H1 (cell line): ENCODE measurements at regions not wholly inside any gene's neighbourhood (a gene's known extent, or its start where the extent isn't known, plus 50 kb on each side); places are given as distances from the start of the nearest gene placed in this dataset.

Experiments
- CTCF ChIA-PET: fragments of 300-600 bp; sonication (Branson Sonifier 250); formaldehyde crosslinking; loops from one replicate; lab custom pipeline; 2021; ENCODE audit not compliant: partially characterized antibody; lab: Charles Lee
- POLR2A ChIA-PET: fragments of 300-600 bp; sonication (Branson Sonifier 250); formaldehyde crosslinking; loops from one replicate; lab custom pipeline; 2021; ENCODE audit warnings: inconsistent platforms; ENCODE audit not compliant: partially characterized antibody; lab: Charles Lee
- DNase-seq, 2 experiments: peaks; one replicate each; pipeline versions ENCODE4 v3.0.0 to v3.0.0-alpha.2; 2010 to 2022; ENCODE audit warnings: low spot score in 2 of 2, low read depth in 1 of 2, mixed read lengths in 1 of 2
- FAIRE-seq: peaks from 2 replicates; lab custom pipeline; 2011; peaks lifted over from hg19 to GRCh38; lab: Jason Lieb, UNC
- H2AFZ ChIP-seq: 2 replicates; pipeline ENCODE4 v1.8.1; 2012; ENCODE audit warnings: low read length, inconsistent platforms
- H2AK5ac ChIP-seq: 2 replicates; pipeline ENCODE4 v1.6.1; 2013; ENCODE audit warnings: low read depth, low read length
- H2BK120ac ChIP-seq: replicated peaks from 2 replicates; pipeline ENCODE3; 2013; ENCODE audit warnings: low read depth, low read length, inconsistent platforms
- H2BK12ac ChIP-seq: 2 replicates; pipeline ENCODE4 v1.6.1; 2013; ENCODE audit warnings: low read depth, low read length
- H2BK15ac ChIP-seq: 2 replicates; pipeline ENCODE4 v1.6.1; 2013; ENCODE audit warnings: low read length
- H2BK20ac ChIP-seq: 2 replicates; pipeline ENCODE4 v1.6.1; 2013; ENCODE audit warnings: low read length
- H2BK5ac ChIP-seq: 2 replicates; pipeline ENCODE4 v1.6.1; 2013; ENCODE audit warnings: low read depth, low read length
- H3K14ac ChIP-seq: 2 replicates; pipeline ENCODE4 v1.6.1; 2013; ENCODE audit warnings: inconsistent platforms; ENCODE audit not compliant: insufficient read length
- H3K18ac ChIP-seq: 2 replicates; pipeline ENCODE4 v1.6.1; 2013; ENCODE audit warnings: low read length; ENCODE audit errors: extremely low read depth
- H3K23ac ChIP-seq: 2 replicates; pipeline ENCODE4 v1.6.1; 2013; ENCODE audit warnings: inconsistent platforms; ENCODE audit not compliant: insufficient read length
- H3K23me2 ChIP-seq: 2 replicates; pipeline ENCODE4 v1.6.1; 2013; ENCODE audit warnings: low read depth, low read length
- H3K27ac ChIP-seq: 2 replicates; pipeline ENCODE4 v1.6.1; 2011; ENCODE audit warnings: low read depth, low read length, inconsistent platforms
- H3K27me3 ChIP-seq, 4 experiments: replicated peaks in 1 of 4; 1 replicate in 1 of 4; 2 replicates in 3 of 4; pipeline versions ENCODE4 v1.6.1 to v1.8.1; 2011 to 2013; ENCODE audit warnings: low read length in 3 of 4, mild to moderate bottlenecking in 3 of 4, inconsistent platforms in 2 of 4, mixed read lengths in 2 of 4, moderate library complexity in 1 of 4; ENCODE audit not compliant: control insufficient read depth in 3 of 4, insufficient read depth in 3 of 4; ENCODE audit errors: extremely low read depth in 1 of 4
- H3K36me3 ChIP-seq, 4 experiments: 2 replicates each; pipeline versions ENCODE4 v1.6.1 to v1.8.1; 2011 to 2013; ENCODE audit warnings: mild to moderate bottlenecking in 4 of 4, low read length in 3 of 4, moderate library complexity in 2 of 4, control low read depth in 1 of 4, inconsistent platforms in 1 of 4; ENCODE audit not compliant: insufficient read depth in 4 of 4, control insufficient read depth in 2 of 4
- H3K4ac ChIP-seq: replicated peaks from 2 replicates; pipeline ENCODE3; 2013; ENCODE audit warnings: low read length, low read depth, mixed read lengths, inconsistent platforms; ENCODE audit not compliant: insufficient read length
- H3K4me1 ChIP-seq, 4 experiments: replicated peaks in 1 of 4; 1 replicate in 1 of 4; 2 replicates in 3 of 4; pipeline versions ENCODE4 v1.6.1 to v1.8.1; 2011 to 2013; ENCODE audit warnings: low read length in 3 of 4, inconsistent platforms in 2 of 4, mixed read lengths in 1 of 4; ENCODE audit not compliant: insufficient read depth in 4 of 4, control insufficient read depth in 3 of 4
- H3K4me2 ChIP-seq, 2 experiments: 2 replicates each; pipeline versions ENCODE4 v1.6.1 to v1.8.1; 2011 to 2013; ENCODE audit warnings: low read depth in 2 of 2, low read length in 2 of 2, control low read depth in 1 of 2, inconsistent platforms in 1 of 2, mild to moderate bottlenecking in 1 of 2; ENCODE audit not compliant: insufficient read depth in 1 of 2
- H3K4me3 ChIP-seq, 4 experiments: fragments of 200-600, 300-600 bp in 1 of 4; sonication (generic), shearing (Covaris generic), sonication (Bioruptor Twin) in 1 of 4; 2 replicates each; pipeline versions ENCODE4 v1.5.1 to v1.8.1; 2011 to 2016; ENCODE audit warnings: low read length in 4 of 4, low read depth in 3 of 4, control low read depth in 2 of 4, inconsistent platforms in 2 of 4, mild to moderate bottlenecking in 2 of 4, mixed read lengths in 1 of 4, moderate library complexity in 1 of 4; ENCODE audit not compliant: insufficient read depth in 2 of 4; ENCODE audit errors: extremely low read depth in 1 of 4
- H3K56ac ChIP-seq: replicated peaks from 2 replicates; pipeline ENCODE3; 2013; ENCODE audit warnings: low read depth, mild to moderate bottlenecking, mixed read lengths, low read length, inconsistent platforms; ENCODE audit not compliant: insufficient read length
- H3K79me1 ChIP-seq: 2 replicates; pipeline ENCODE4 v1.6.1; 2013; ENCODE audit warnings: low read depth, low read length, control low read depth
- H3K79me2 ChIP-seq, 2 experiments: 2 replicates each; pipeline versions ENCODE4 v1.6.1 to v1.8.1; 2012 to 2013; ENCODE audit warnings: low read length in 2 of 2, mild to moderate bottlenecking in 2 of 2, inconsistent platforms in 1 of 2; ENCODE audit not compliant: insufficient read depth in 2 of 2, control insufficient read depth in 1 of 2
- H3K9ac ChIP-seq, 4 experiments: replicated peaks in 1 of 4; 1 replicate in 1 of 4; 2 replicates in 3 of 4; pipeline versions ENCODE4 v1.6.1 to v1.8.1; 2011 to 2013; ENCODE audit warnings: low read depth in 3 of 4, low read length in 3 of 4, control low read depth in 2 of 4, mild to moderate bottlenecking in 2 of 4, moderate library complexity in 2 of 4, inconsistent platforms in 1 of 4; ENCODE audit errors: extremely low read depth in 1 of 4
- H3K9me3 ChIP-seq, 2 experiments: 2 replicates each; pipeline versions ENCODE4 v1.6.1 to v1.8.1; 2012 to 2013; ENCODE audit warnings: mild to moderate bottlenecking in 2 of 2, moderate library complexity in 2 of 2, control low read depth in 1 of 2, inconsistent platforms in 1 of 2, low read depth in 1 of 2, low read length in 1 of 2, mixed read lengths in 1 of 2; ENCODE audit not compliant: insufficient read depth in 2 of 2
- H4K20me1 ChIP-seq, 2 experiments: replicated peaks in 1 of 2; 2 replicates each; pipeline versions ENCODE3 to v1.8.1; 2011 to 2013; ENCODE audit warnings: inconsistent platforms in 2 of 2, low read length in 2 of 2, mild to moderate bottlenecking in 1 of 2; ENCODE audit not compliant: insufficient read depth in 2 of 2, control insufficient read depth in 1 of 2
- H4K5ac ChIP-seq: 2 replicates; pipeline ENCODE4 v1.6.1; 2013; ENCODE audit warnings: low read length, low read depth, mixed read lengths, inconsistent platforms; ENCODE audit not compliant: insufficient read length
- H4K8ac ChIP-seq: 2 replicates; pipeline ENCODE4 v1.8.0; 2013; ENCODE audit warnings: mild to moderate bottlenecking, moderate library complexity, low read length, inconsistent platforms; ENCODE audit not compliant: insufficient read depth; ENCODE audit errors: extremely low read depth
- H4K91ac ChIP-seq: replicated peaks from 2 replicates; pipeline ENCODE3; 2013; ENCODE audit warnings: low read length, mixed read lengths, inconsistent platforms; ENCODE audit not compliant: insufficient read length
- BACH1 ChIP-seq: IDR thresholded peaks from 2 replicates; pipeline ENCODE4 v1.6.1; 2012; ENCODE audit warnings: low read length, improper control_type of control experiment
- CBX5 ChIP-seq: fragments of 300-800, 300-1000 bp; sonication (generic); IDR thresholded peaks from 2 replicates; pipeline ENCODE4 v1.7.1; 2016; ENCODE audit warnings: antibody characterized with exemption, low read length, low read depth
- E2F6 ChIP-seq: IDR thresholded peaks from 2 replicates; pipeline ENCODE4 v1.6.1; 2012; ENCODE audit warnings: inconsistent platforms
- GABPA ChIP-seq: IDR thresholded peaks from 2 replicates; pipeline ENCODE4 v1.6.1; 2011; ENCODE audit warnings: mild to moderate bottlenecking, low read length, moderate library complexity, borderline replicate concordance; ENCODE audit not compliant: insufficient read depth
- GTF2F1 ChIP-seq: IDR thresholded peaks from 2 replicates; pipeline ENCODE4 v1.6.1; 2012; ENCODE audit warnings: low read depth, low read length, improper control_type of control experiment, borderline replicate concordance
- HDAC2 ChIP-seq, 2 experiments: fragments of 300-600 bp in 1 of 2; sonication (generic) in 1 of 2; IDR thresholded peaks; 2 replicates each; pipeline ENCODE4 v1.6.1; 2011 to 2012; ENCODE audit warnings: low read depth in 2 of 2, low read length in 2 of 2, mild to moderate bottlenecking in 2 of 2, moderate library complexity in 2 of 2, borderline replicate concordance in 1 of 2, inconsistent platforms in 1 of 2
- KDM1A ChIP-seq: fragments of 200-600, 300-600 bp; sonication (generic); IDR thresholded peaks from 2 replicates; pipeline ENCODE4 v1.7.1; 2016; ENCODE audit warnings: mild to moderate bottlenecking, low read length, borderline replicate concordance
- MAFK ChIP-seq: IDR thresholded peaks from 2 replicates; pipeline ENCODE4 v1.6.1; 2012; ENCODE audit warnings: low read depth, mild to moderate bottlenecking, improper control_type of control experiment, low read length
- SIRT6 ChIP-seq: IDR thresholded peaks from one replicate; pipeline ENCODE4 v1.7.1; 2012; ENCODE audit warnings: low read length, inconsistent platforms
- SIX5 ChIP-seq: IDR thresholded peaks from 2 replicates; pipeline ENCODE4 v1.6.1; 2011; ENCODE audit warnings: mild to moderate bottlenecking, low read depth, low read length
- ZNF274 ChIP-seq: IDR thresholded peaks from 2 replicates; pipeline ENCODE4 v1.7.0; 2012; ENCODE audit warnings: low read length, borderline replicate concordance; ENCODE audit errors: extremely low read depth
- WGBS, 2 experiments: shearing (Covaris generic) in 1 of 2; methylation state at CpG; one replicate each; pipeline versions ENCODE4 v1.1.6 to v1.1.7; 2013 to 2015; ENCODE audit warnings: low lambda C conversion rate in 2 of 2, mixed read lengths in 2 of 2, inconsistent platforms in 1 of 2, low coverage in 1 of 2, missing lambda C conversion rate in 1 of 2; ENCODE audit not compliant: insufficient replicate concordance in 2 of 2, insufficient coverage in 1 of 2, insufficient read length in 1 of 2; ENCODE audit errors: extremely low coverage in 1 of 2, missing lambda C conversion rate in 1 of 2; 5-methylcytosine and 5-hydroxymethylcytosine counted together
- TF ChIP-seq, protein P1 (sequence below): IDR thresholded peaks from 2 replicates; pipeline ENCODE4 v1.6.1; 2012; ENCODE audit warnings: inconsistent platforms

GRCh38 chr14:89572596-89573398 is 155.8 kb upstream of the FOXN3 start:
- Histone ChIP-seq H2BK5ac (no peak overlapping the region), H3K4me2 (no peak overlapping the region), H3K23ac (no peak overlapping the region), H2BK12ac (no peak overlapping the region), H4K91ac (no peak overlapping the region), H3K4ac (no peak overlapping the region), H3K9me3 (no peaks in the 10 kb centered on the region), H3K56ac (no peak overlapping the region), H2BK15ac (no peak overlapping the region), H3K14ac (no peak overlapping the region), H4K8ac (no peak overlapping the region), H3K79me1 (peaks cover 11% of the 10 kb centered on the region), H3K4me1 (peaks cover 5 to 17% (median 13%) of the 10 kb centered on the region in 4 experiments), H2BK20ac (no peak overlapping the region), H2BK120ac (no peak overlapping the region), H2AFZ (no peak overlapping the region), H3K27me3 (no peaks in the 10 kb centered on the region), H4K20me1 (no peaks in the 10 kb centered on the region), H4K5ac (no peak overlapping the region), H3K36me3 (no peaks in the 10 kb centered on the region), H3K9ac (no peak overlapping the region), H3K23me2 (no peaks in the 10 kb centered on the region; the same call in 1 of the 2 replicates), H3K27ac (no peak overlapping the region), H3K4me3 (no peak overlapping the region), H3K18ac (no peak overlapping the region), H3K79me2 (peaks cover 6 to 84% of the 10 kb centered on the region in 2 experiments), H2AK5ac (no peak overlapping the region)
- ChIA-PET POLR2A (no interaction called here), CTCF (interaction anchor here (1.1 kb wide), 1 partner anchor 532 kb away, joined by 3 read pairs; no protein-coding TSS in a partner anchor)
- FAIRE-seq, result no peak
- 91% methylated on average over 10 of the region's 10 CpGs; no CpG with 5 or more reads in 1 of the 2 experiments for WGBS, 2 experiments
- no peak for DNase-seq
- TF ChIP-seq E2F6 (no peak), SIRT6 (no peak), ZNF274 (no peak), CBX5 (no peak), GTF2F1 (no peak), MAFK (no peak), SIX5 (no peak), BACH1 (no peak), HDAC2 (IDR thresholded peaks at IDR 0.05; ENCODE audit: borderline replicate concordance in 1 of 2, low read depth in 2 of 2, low read length in 2 of 2) (no peak), GABPA (no peak), KDM1A (no peak)
- TF ChIP-seq, protein P1, sequence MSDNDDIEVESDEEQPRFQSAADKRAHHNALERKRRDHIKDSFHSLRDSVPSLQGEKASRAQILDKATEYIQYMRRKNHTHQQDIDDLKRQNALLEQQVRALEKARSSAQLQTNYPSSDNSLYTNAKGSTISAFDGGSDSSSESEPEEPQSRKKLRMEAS, result no peak
